Vagina (tissue), 2 donors: ENCODE measurements at regions not wholly inside any gene's neighbourhood (a gene's known extent, or its start where the extent isn't known, plus 50 kb on each side); places are given as distances from the start of the nearest gene placed in this dataset.
"Not testable (repeated sequence)": the region's sequence is repeated elsewhere in the genome, so short reads cannot be mapped to it uniquely, and the experiment has no call there.

Source experiments
- DNase-seq, 2 donors: peaks; one replicate each; pipeline ENCODE4 v3.0.0-alpha.2; 2017; ENCODE audit errors: extremely low spot score in 2 of 2
- H3K27ac ChIP-seq: fragments of 200-600 bp; sonication (generic); one replicate; pipeline ENCODE4 v1.5.1; 2019
- H3K27me3 ChIP-seq: fragments of 200-600 bp; sonication (generic); one replicate; pipeline ENCODE4 v1.5.1; 2019
- H3K36me3 ChIP-seq, 2 donors: fragments of 200-600 bp; sonication (generic); one replicate each; pipeline ENCODE4 v1.5.1; 2017 to 2019
- H3K4me1 ChIP-seq: fragments of 200-600 bp; sonication (generic); one replicate; pipeline ENCODE4 v1.5.1; 2019
- H3K4me3 ChIP-seq, 2 donors: fragments of 200-600 bp; sonication (generic); 1 replicate in 1 of 2; 2 replicates in 1 of 2; pipeline ENCODE4 v1.5.1; 2016 to 2019
- H3K9me3 ChIP-seq: fragments of 200-600 bp; sonication (generic); one replicate; pipeline ENCODE4 v1.5.1; 2019
- POLR2A ChIP-seq, 2 donors: fragments of 450-650 bp; IDR thresholded peaks; one replicate each; pipeline ENCODE4 v1.6.1; 2017; ENCODE audit warnings: antibody characterized with exemption in 2 of 2, mild to moderate bottlenecking in 2 of 2, moderate library complexity in 2 of 2
- POLR2AphosphoS5 ChIP-seq, 2 donors: sonication (generic); formaldehyde crosslinking; IDR thresholded peaks; one replicate each; pipeline ENCODE4 v1.9.0; 2017; ENCODE audit warnings: antibody characterized with exemption in 2 of 2, mild to moderate bottlenecking in 2 of 2, low read depth in 1 of 2; ENCODE audit not compliant: insufficient read depth in 1 of 2
- intact Hi-C: fragments of 100-400 bp; cut with DNase I; formaldehyde crosslinking; loops from one replicate; pipeline ENCODE4 v1.15.1; 2023
- TF ChIP-seq, protein P1 (sequence below), 3 experiments: fragments of 450-650 bp in 2 of 3; fragments of 200-600 bp in 1 of 3; sonication (generic) in 1 of 3; IDR thresholded peaks; one replicate each; pipeline ENCODE4 v1.5.1; 2017 to 2019; ENCODE audit warnings: antibody characterized with exemption in 3 of 3, mild to moderate bottlenecking in 2 of 3, moderate library complexity in 2 of 3

- Histone ChIP-seq H3K27ac (no peak overlapping the region), H3K4me1 (peaks cover 14% of the 10 kb centered on the region), H3K27me3 (no peaks in the 10 kb centered on the region), H3K9me3 (no peaks in the 10 kb centered on the region), H3K4me3 (no peak overlapping the region), H3K36me3 (no peaks in the 10 kb centered on the region)
- no peak for DNase-seq
- TF ChIP-seq POLR2AphosphoS5 (IDR thresholded peaks at IDR 0.05; ENCODE audit: insufficient read depth in 1 of 2, low read depth in 1 of 2) = no peak
- no peak for TF ChIP-seq POLR2A (IDR thresholded peaks at IDR 0.05)
- TF ChIP-seq, protein P1, sequence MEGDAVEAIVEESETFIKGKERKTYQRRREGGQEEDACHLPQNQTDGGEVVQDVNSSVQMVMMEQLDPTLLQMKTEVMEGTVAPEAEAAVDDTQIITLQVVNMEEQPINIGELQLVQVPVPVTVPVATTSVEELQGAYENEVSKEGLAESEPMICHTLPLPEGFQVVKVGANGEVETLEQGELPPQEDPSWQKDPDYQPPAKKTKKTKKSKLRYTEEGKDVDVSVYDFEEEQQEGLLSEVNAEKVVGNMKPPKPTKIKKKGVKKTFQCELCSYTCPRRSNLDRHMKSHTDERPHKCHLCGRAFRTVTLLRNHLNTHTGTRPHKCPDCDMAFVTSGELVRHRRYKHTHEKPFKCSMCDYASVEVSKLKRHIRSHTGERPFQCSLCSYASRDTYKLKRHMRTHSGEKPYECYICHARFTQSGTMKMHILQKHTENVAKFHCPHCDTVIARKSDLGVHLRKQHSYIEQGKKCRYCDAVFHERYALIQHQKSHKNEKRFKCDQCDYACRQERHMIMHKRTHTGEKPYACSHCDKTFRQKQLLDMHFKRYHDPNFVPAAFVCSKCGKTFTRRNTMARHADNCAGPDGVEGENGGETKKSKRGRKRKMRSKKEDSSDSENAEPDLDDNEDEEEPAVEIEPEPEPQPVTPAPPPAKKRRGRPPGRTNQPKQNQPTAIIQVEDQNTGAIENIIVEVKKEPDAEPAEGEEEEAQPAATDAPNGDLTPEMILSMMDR (IDR thresholded peaks at IDR 0.05) = no peak
- intact Hi-C loops = no loop called here
These were observed 159.5 kb downstream of the VEGFA start for GRCh38 chr6:43929511-43929910.

DNA sequence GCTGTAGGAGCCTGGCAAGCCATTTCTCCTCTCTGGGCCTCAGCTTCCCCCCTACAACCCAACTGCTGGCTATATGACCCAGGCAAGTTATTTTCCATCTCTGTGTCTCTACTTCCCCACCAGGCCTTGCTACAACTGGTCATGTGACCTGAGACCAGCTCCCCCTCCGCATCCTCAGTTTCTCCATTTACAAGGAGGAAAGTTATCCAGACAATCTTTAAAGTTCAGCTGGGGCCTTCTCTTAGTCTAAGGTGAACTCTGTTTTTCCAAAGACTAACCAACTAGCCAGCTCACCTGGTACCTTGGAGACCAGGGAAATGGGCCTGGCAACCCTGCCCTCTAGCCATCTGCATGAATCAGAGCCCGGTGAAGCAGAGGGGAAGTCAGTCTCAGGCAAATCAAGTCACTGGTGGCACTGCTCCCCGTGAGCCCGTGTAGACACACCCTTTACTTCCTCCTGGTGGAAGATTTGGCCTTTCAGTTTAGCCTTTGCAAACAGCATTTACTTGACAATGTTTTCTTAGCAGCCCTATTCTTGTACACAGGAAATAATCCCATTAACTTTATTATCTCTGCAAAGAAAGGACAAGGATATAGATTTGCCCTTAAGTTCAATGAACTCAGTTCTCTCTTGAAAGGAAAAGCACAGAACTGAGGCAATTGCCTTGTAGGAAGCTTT lies 157.7 kb downstream of the VEGFA start:
- no peaks in the 10 kb centered on the region for H3K27me3 ChIP-seq
- intact Hi-C loops = no loop called here
- H3K27ac ChIP-seq = no peak overlapping the region
- H3K4me3 ChIP-seq = no peak overlapping the region
- peaks cover 14% of the 10 kb centered on the region for H3K4me1 ChIP-seq
- H3K9me3 ChIP-seq = no peaks in the 10 kb centered on the region
- no peak for TF ChIP-seq POLR2A (IDR thresholded peaks at IDR 0.05)
- TF ChIP-seq, protein P1 (IDR thresholded peaks at IDR 0.05) = no peak
- TF ChIP-seq POLR2AphosphoS5 (IDR thresholded peaks at IDR 0.05; ENCODE audit: insufficient read depth in 1 of 2, low read depth in 1 of 2) = no peak
- no peak for DNase-seq
- no peaks in the 10 kb centered on the region for H3K36me3 ChIP-seq

- intact Hi-C loops = no loop called here
- H3K36me3 ChIP-seq = no peaks in the 10 kb centered on the region
These were observed 156.9 kb downstream of the VEGFA start for GRCh38 chr6:43926634-43927531.

GRCh38 chr6:43925636-43926139 lies 155.7 kb downstream of the VEGFA start:
- H3K36me3 ChIP-seq, H3K4me3 ChIP-seq, DNase-seq, H3K27ac ChIP-seq, intact Hi-C loops, H3K9me3 ChIP-seq, H3K27me3 ChIP-seq: not testable (repeated sequence)
- peaks cover 14% of the 10 kb centered on the region for H3K4me1 ChIP-seq

More at GRCh38 chr6:43926634-43927531, 156.9 kb downstream of the VEGFA start:
- TF ChIP-seq POLR2A (IDR thresholded peaks at IDR 0.05) (no peak), POLR2AphosphoS5 (IDR thresholded peaks at IDR 0.05; ENCODE audit: insufficient read depth in 1 of 2, low read depth in 1 of 2) (peak in 1 of 2 donors; percentile 39)
- Histone ChIP-seq H3K27ac (no peak overlapping the region), H3K4me3 (no peak overlapping the region), H3K4me1 (peaks cover 14% of the 10 kb centered on the region), H3K27me3 (no peaks in the 10 kb centered on the region), H3K9me3 (no peaks in the 10 kb centered on the region)
- DNase-seq = no peak

DNA sequence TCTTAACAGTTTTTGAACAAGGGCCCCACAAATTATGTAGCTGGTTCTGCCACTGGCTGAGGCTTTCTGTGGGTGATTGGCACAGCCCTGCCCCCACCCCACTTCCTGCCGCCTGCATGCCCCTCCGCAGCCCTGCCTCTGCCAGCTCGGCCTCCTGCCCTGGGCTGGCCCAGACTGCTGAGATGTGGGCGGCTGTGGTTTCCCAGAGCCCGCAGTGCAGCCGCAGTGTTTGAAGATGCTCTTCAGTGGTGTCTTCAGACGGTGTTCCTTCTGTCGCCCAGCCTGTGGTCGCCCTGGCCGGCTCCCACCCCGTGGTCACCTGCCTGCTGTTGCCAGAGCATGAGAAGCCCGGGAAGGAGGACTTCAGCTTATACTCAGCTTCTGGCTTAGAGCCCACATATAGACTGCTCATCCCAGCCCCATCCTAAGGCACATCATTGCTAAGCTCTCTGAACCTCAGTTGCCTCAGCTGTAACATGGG lies 154.3 kb downstream of the VEGFA start:
- no peaks in the 10 kb centered on the region for H3K27me3 ChIP-seq
- intact Hi-C loops = no loop called here
- TF ChIP-seq, protein P1 (IDR thresholded peaks at IDR 0.05) = no peak
- TF ChIP-seq POLR2AphosphoS5 (IDR thresholded peaks at IDR 0.05; ENCODE audit: insufficient read depth in 1 of 2, low read depth in 1 of 2) (no peak), POLR2A (IDR thresholded peaks at IDR 0.05) (no peak)
- no peak overlapping the region for H3K4me3 ChIP-seq
- H3K27ac ChIP-seq = no peak overlapping the region
- H3K9me3 ChIP-seq = no peaks in the 10 kb centered on the region
- H3K4me1 ChIP-seq = peaks cover 14% of the 10 kb centered on the region
- DNase-seq = no peak
- H3K36me3 ChIP-seq = no peaks in the 10 kb centered on the region
